Naive thymus-derived CD4-positive, alpha-beta T cell (primary cell): ENCODE measurements at regions not wholly inside any gene's neighbourhood (a gene's known extent, or its start where the extent isn't known, plus 50 kb on each side); places are given as distances from the start of the nearest gene placed in this dataset.

Experiments used
- ATAC-seq: fragments of 150-1000 bp; cut with Tn5 transposase; 2 replicates; pipeline ENCODE4 v1.10.0; 2021; ENCODE audit warnings: mild to moderate bottlenecking, moderate library complexity
- CTCF ChIA-PET: fragments of 350-600 bp; sonication (Branson Sonifier 250); formaldehyde crosslinking; loops from one replicate; lab custom pipeline; 2021; ENCODE audit warnings: antibody characterized with exemption; lab: Charles Lee
- POLR2A ChIA-PET: fragments of 350-600 bp; sonication (Branson Sonifier 250); formaldehyde crosslinking; loops from one replicate; lab custom pipeline; 2021; ENCODE audit warnings: antibody characterized with exemption, inconsistent platforms; lab: Charles Lee
- DNase-seq, 9 donors: peaks; one replicate each; pipeline versions ENCODE4 v3.0.0 to v3.0.0-alpha.2; 2020 to 2022; ENCODE audit warnings: mixed read lengths in 1 of 9
- H3K27ac ChIP-seq: one replicate; pipeline ENCODE4 v1.7.0; 2013; ENCODE audit warnings: mild to moderate bottlenecking, low read depth, low read length, moderate library complexity
- H3K27me3 ChIP-seq, 2 donors: one replicate each; pipeline ENCODE4 v1.7.0; 2013; ENCODE audit warnings: low read length in 2 of 2, mild to moderate bottlenecking in 2 of 2, moderate library complexity in 2 of 2; ENCODE audit not compliant: control insufficient read depth in 2 of 2, insufficient read depth in 2 of 2
- H3K36me3 ChIP-seq, 3 experiments: 1 replicate in 2 of 3; 2 replicates in 1 of 3; pipeline ENCODE4 v1.7.0; 2013; ENCODE audit warnings: low read length in 3 of 3, mild to moderate bottlenecking in 3 of 3, moderate library complexity in 1 of 3; ENCODE audit not compliant: insufficient read depth in 3 of 3, control insufficient read depth in 2 of 3
- H3K4me1 ChIP-seq, 2 donors: one replicate each; pipeline ENCODE4 v1.7.0; 2013; ENCODE audit warnings: low read length in 2 of 2, mild to moderate bottlenecking in 2 of 2, moderate library complexity in 1 of 2; ENCODE audit not compliant: control insufficient read depth in 2 of 2, insufficient read depth in 2 of 2
- H3K4me3 ChIP-seq: 2 replicates; pipeline ENCODE4 v1.7.0; 2013; ENCODE audit warnings: mild to moderate bottlenecking, low read length
- H3K9me3 ChIP-seq, 3 experiments: 1 replicate in 2 of 3; 2 replicates in 1 of 3; pipeline ENCODE4 v1.7.0; 2013; ENCODE audit warnings: low read length in 3 of 3; ENCODE audit not compliant: control insufficient read depth in 2 of 3
- H3K27ac Mint-ChIP-seq, 9 donors: one replicate each; pipeline ENCODE4 v1.8.0; 2020 to 2022; ENCODE audit warnings: mixed read lengths in 9 of 9, mild to moderate bottlenecking in 8 of 9, moderate library complexity in 5 of 9, inconsistent platforms in 2 of 9
- H3K27me3 Mint-ChIP-seq, 5 donors: one replicate each; pipeline ENCODE4 v1.8.0; 2021 to 2022; ENCODE audit warnings: mixed read lengths in 5 of 5, mild to moderate bottlenecking in 1 of 5
- H3K36me3 Mint-ChIP-seq, 5 donors: one replicate each; pipeline ENCODE4 v1.8.0; 2020 to 2022; ENCODE audit warnings: mixed read lengths in 5 of 5, mild to moderate bottlenecking in 3 of 5, inconsistent platforms in 1 of 5
- H3K4me1 Mint-ChIP-seq, 7 donors: one replicate each; pipeline ENCODE4 v1.8.0; 2020 to 2022; ENCODE audit warnings: mixed read lengths in 7 of 7, mild to moderate bottlenecking in 3 of 7, inconsistent platforms in 1 of 7
- H3K4me3 Mint-ChIP-seq, 10 donors: one replicate each; pipeline ENCODE4 v1.8.0; 2020 to 2022; ENCODE audit warnings: mild to moderate bottlenecking in 10 of 10, mixed read lengths in 10 of 10, moderate library complexity in 6 of 10, inconsistent platforms in 2 of 10
- H3K9me3 Mint-ChIP-seq, 11 donors: one replicate each; pipeline ENCODE4 v1.8.0; 2020 to 2022; ENCODE audit warnings: mixed read lengths in 11 of 11, mild to moderate bottlenecking in 4 of 11, inconsistent platforms in 1 of 11, moderate library complexity in 1 of 11
- intact Hi-C, 2 donors: fragments of 100-400 bp; cut with micrococcal nuclease; formaldehyde crosslinking; loops; one replicate each; pipeline ENCODE4 v1.15.1; 2023

DNA sequence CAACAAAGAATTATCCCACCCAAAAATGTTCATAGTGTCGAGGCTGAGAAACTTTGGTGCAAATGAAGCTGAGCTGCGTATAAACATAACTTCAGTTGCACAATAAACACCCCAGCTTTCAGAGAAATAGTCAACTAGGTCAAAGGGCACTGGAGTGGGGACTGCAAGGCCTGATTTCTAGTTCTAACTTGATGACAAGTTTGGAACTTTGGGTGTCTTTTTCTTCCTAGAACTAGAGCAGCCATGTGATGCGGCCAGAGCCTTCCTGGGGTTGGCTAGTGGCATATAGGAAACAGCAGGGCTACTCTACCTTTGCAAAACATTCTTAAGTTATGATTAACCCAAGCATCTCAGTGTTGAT is 298.4 kb upstream of the AMIGO2 start:
- peak overlapping the region in 6 of 9 donors; percentile 6 to 81 (median 53) for H3K27ac Mint-ChIP-seq
- no peaks in the 10 kb centered on the region for H3K27me3 Mint-ChIP-seq
- CTCF ChIA-PET: interaction anchor here (0.6 kb wide), 1 partner anchor 66 kb away, joined by 6 read pairs; no protein-coding TSS in a partner anchor
- H3K27ac ChIP-seq: no peak overlapping the region
- peaks cover 0 to 7% of the 10 kb centered on the region in 2 donors for H3K4me1 ChIP-seq
- H3K9me3 Mint-ChIP-seq: peaks cover 2 to 42% (median 19%) of the 10 kb centered on the region in 11 donors
- H3K9me3 ChIP-seq: no peaks in the 10 kb centered on the region
- ATAC-seq (no peak), DNase-seq (no peak)
- no peaks in the 10 kb centered on the region for H3K36me3 ChIP-seq
- no peak overlapping the region for H3K4me3 ChIP-seq
- intact Hi-C loops: loop anchor here in 1 of 2 donors (2.0 kb wide), 1 partner anchor 15 kb away; no protein-coding TSS in a partner anchor
- peak overlapping the region in 3 of 10 donors; percentile 5 to 14 (median 8) for H3K4me3 Mint-ChIP-seq
- peaks cover 21 to 57% (median 38%) of the 10 kb centered on the region in 7 donors for H3K4me1 Mint-ChIP-seq
- POLR2A ChIA-PET: interaction anchor here (1.2 to 2.9 kb wide), 4 partner anchors 9 to 18 kb away, joined by 3 to 10 read pairs (median 4); no protein-coding TSS in a partner anchor
- peaks cover 0 to 37% (median 14%) of the 10 kb centered on the region in 5 donors for H3K36me3 Mint-ChIP-seq
- no peaks in the 10 kb centered on the region for H3K27me3 ChIP-seq

DNA sequence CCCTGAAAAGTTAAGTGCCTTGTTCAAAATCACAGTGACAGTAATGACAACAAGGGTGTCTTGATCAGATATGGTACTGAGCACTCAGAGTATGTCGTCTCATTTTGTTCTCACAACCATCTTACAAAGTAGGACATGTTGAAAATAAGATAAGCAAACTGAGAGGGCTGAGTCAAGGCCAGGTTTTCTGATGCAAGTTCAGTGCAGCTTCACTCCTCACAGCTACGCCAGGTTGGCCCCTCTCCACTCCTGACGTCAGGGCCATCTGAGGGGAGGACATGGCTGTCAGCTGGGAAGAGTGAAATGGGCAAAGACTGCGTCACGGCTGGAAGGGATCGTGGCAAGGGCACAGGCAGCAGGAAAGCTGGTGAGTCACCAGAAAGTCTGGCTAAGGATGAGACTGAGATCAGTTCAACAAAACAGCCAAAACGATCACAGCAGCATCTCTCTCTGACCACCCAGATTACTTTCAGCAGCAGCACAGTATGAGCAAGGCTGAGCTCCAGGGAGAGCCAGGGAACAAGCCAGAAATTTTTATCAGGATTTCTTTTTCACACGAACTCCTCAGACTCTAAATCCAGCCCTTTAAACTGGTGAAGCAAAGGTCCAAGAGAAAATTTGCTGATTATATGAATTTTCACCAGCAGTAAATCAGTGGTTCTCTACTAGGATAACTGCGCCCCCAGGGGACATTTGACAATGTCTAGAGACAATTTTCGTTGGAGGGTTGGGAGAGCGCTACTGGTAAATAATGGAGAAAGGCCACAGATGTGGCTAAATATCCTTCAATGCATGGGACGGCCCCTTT is 297.9 kb upstream of the AMIGO2 start:
- no peaks in the 10 kb centered on the region for H3K27me3 ChIP-seq
- no peaks in the 10 kb centered on the region for H3K9me3 ChIP-seq
- Mint-ChIP-seq H3K4me3 (peak overlapping the region in 3 of 10 donors; percentile 4 to 28 (median 8)), H3K27me3 (no peaks in the 10 kb centered on the region), H3K9me3 (peaks cover 2 to 43% (median 16%) of the 10 kb centered on the region in 11 donors), H3K4me1 (peaks cover 16 to 57% (median 38%) of the 10 kb centered on the region in 7 donors), H3K36me3 (peaks cover 0 to 39% (median 14%) of the 10 kb centered on the region in 5 donors), H3K27ac (peak overlapping the region in 6 of 9 donors; percentile 24 to 81 (median 58))
- ChIA-PET POLR2A (interaction anchor here (1.2 to 1.6 kb wide), 3 partner anchors 9 to 17 kb away, joined by 3 to 4 read pairs (median 4); no protein-coding TSS in a partner anchor), CTCF (no interaction called here)
- no peak overlapping the region for H3K4me3 ChIP-seq
- H3K36me3 ChIP-seq: no peaks in the 10 kb centered on the region
- ATAC-seq (no peak), DNase-seq (no peak)
- H3K27ac ChIP-seq: no peak overlapping the region
- H3K4me1 ChIP-seq: peaks cover 1 to 7% of the 10 kb centered on the region in 2 donors
- intact Hi-C loops: loop anchor here in 1 of 2 donors (2.0 kb wide), 1 partner anchor 15 kb away; no protein-coding TSS in a partner anchor

DNA sequence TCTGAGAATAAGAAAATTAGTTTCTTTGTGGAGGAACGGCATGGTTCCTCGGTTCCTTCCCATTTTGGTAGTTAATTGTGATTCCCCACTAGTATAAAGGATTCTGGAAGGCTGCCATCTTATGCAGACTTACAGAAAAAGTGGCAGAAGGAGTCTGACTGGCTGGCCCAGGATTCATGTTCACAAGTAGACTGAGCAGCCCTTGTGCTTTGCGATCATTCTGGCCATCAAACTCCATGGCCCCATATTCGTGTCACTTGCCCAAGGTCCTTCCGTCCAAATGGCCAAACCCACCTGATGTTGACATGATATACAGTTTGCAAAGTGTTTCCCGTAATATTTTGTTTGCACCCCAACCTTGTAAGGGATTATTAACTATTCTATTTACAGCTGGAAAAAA is 297.2 kb upstream of the AMIGO2 start:
- H3K9me3 ChIP-seq: no peaks in the 10 kb centered on the region
- Mint-ChIP-seq H3K36me3 (peaks cover 0 to 41% (median 10%) of the 10 kb centered on the region in 5 donors), H3K4me1 (peaks cover 13 to 57% (median 37%) of the 10 kb centered on the region in 7 donors), H3K27me3 (no peaks in the 10 kb centered on the region), H3K9me3 (peaks cover 2 to 38% (median 12%) of the 10 kb centered on the region in 11 donors), H3K4me3 (no peak overlapping the region), H3K27ac (no peak overlapping the region)
- ATAC-seq (no peak), DNase-seq (no peak)
- ChIA-PET POLR2A (interaction anchor here (1.2 to 1.6 kb wide), 3 partner anchors 10 to 16 kb away, joined by 3 to 4 read pairs (median 4); no protein-coding TSS in a partner anchor), CTCF (no interaction called here)
- H3K4me1 ChIP-seq: peaks cover 7 to 8% of the 10 kb centered on the region in 2 donors
- H3K4me3 ChIP-seq: no peak overlapping the region
- no peak overlapping the region for H3K27ac ChIP-seq
- no peaks in the 10 kb centered on the region for H3K27me3 ChIP-seq
- no peaks in the 10 kb centered on the region for H3K36me3 ChIP-seq
- intact Hi-C loops: no loop called here

DNA sequence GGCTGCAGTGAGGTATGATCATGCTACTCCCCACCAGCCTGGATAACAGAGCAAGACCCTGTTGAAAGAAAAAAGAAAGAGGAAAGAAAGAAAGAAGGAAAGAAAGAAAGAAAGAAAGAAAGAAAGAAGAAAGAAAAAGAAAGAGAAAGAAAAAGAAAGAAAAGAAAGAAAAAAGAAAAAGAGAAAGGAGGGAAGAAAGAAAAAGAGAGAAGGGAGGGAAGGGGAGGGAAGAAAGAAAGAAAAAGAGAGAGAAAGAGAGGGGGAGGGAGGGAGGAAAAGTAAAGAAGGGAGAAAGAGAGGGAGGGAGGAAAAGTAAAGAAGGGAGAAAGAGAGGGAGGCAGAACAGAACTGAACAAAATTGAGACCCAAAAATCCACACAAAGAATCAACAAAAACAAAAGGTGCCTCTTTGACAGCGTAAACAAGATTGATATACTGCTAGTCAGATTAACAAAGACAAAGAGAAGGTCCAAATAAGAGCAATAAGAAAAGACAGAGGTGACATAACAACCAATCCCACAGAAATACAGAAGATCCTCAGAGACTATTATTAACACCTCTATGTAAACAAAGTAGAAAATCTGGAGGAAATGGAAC is 293.9 kb upstream of the AMIGO2 start:
- POLR2A ChIA-PET: no interaction called here
- Mint-ChIP-seq H3K9me3 (peaks cover 3 to 33% (median 10%) of the 10 kb centered on the region in 11 donors), H3K27ac (peak overlapping the region in 1 of 9 donors; percentile 80), H3K36me3 (peaks cover 0 to 43% (median 5%) of the 10 kb centered on the region in 5 donors), H3K4me1 (peaks cover 10 to 52% (median 28%) of the 10 kb centered on the region in 7 donors), H3K4me3 (no peak overlapping the region), H3K27me3 (no peaks in the 10 kb centered on the region)
- no peak overlapping the region for H3K27ac ChIP-seq
- CTCF ChIA-PET: no interaction called here
- H3K9me3 ChIP-seq: peaks cover 0 to 2% (median 0%) of the 10 kb centered on the region in 3 experiments
- H3K4me3 ChIP-seq: no peak overlapping the region
- DNase-seq (no peak), ATAC-seq (no peak)
- H3K4me1 ChIP-seq: peaks cover 0 to 9% of the 10 kb centered on the region in 2 donors
- intact Hi-C loops: loop anchor here in 1 of 2 donors (1.0 kb wide), 1 partner anchor 8 kb away; no protein-coding TSS in a partner anchor
- H3K36me3 ChIP-seq: no peaks in the 10 kb centered on the region
- H3K27me3 ChIP-seq: no peaks in the 10 kb centered on the region

DNA sequence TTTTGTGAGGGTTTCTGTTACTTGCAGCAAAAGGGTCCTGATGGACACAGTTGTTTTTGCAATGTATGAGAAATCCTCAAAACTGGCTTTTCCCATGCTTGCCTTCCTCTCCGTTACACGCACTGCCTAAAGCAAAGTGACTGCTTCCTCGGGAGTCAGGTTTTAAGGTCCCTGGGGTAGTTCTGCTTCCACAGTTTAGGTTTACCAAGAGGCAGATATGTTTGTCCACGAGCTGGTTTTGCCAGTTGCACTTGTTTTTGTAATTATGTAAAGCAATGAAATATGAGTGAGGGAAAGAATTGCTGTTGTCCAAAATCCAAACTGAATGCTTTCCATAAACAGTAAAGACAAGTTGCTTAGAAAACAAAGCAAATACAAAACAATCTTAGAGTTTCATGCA is 290.7 kb upstream of the AMIGO2 start:
- DNase-seq (no peak), ATAC-seq (no peak)
- intact Hi-C loops: no loop called here
- H3K4me3 Mint-ChIP-seq: no peak overlapping the region
- peaks cover 3 to 23% (median 10%) of the 10 kb centered on the region in 11 donors for H3K9me3 Mint-ChIP-seq
- POLR2A ChIA-PET: interaction anchor here (0.9 to 1.8 kb wide), 5 partner anchors 9 to 155 kb away, joined by 3 to 8 read pairs (median 4); no protein-coding TSS in a partner anchor
- H3K4me3 ChIP-seq: no peak overlapping the region
- peak overlapping the region in 1 of 9 donors; percentile 1 for H3K27ac Mint-ChIP-seq
- peaks cover 12 to 40% (median 15%) of the 10 kb centered on the region in 7 donors for H3K4me1 Mint-ChIP-seq
- no peak overlapping the region for H3K27ac ChIP-seq
- peaks cover 0 to 12% (median 0%) of the 10 kb centered on the region in 3 experiments for H3K9me3 ChIP-seq
- peaks cover 0 to 39% (median 5%) of the 10 kb centered on the region in 5 donors for H3K36me3 Mint-ChIP-seq
- no peaks in the 10 kb centered on the region for H3K27me3 Mint-ChIP-seq
- CTCF ChIA-PET: interaction anchor here (1.6 kb wide), 1 partner anchor 154 kb away, joined by 7 read pairs; no protein-coding TSS in a partner anchor
- no peaks in the 10 kb centered on the region for H3K36me3 ChIP-seq
- H3K27me3 ChIP-seq: no peaks in the 10 kb centered on the region
- H3K4me1 ChIP-seq: peaks cover 23 to 25% of the 10 kb centered on the region in 2 donors

DNA sequence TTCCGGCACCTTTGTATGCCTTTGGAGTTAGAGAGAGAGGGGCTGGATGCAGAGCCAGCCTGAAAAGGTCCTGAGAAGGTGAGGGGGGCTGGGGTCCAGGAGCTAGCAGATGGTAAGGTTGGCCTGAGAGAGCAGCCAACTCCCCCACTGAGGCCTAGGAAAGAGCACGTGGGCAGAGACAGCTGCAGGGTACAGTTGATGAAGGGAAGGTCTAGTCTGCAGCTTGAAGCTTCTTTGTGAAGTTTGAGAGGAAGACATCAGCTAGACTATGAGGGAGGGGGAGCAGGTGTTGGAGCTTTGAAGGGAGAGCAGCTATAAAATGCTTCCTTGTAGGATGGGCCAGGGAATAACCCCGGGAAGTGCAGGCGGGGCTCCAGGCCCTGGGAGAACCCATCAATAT is 289.3 kb upstream of the AMIGO2 start:
- H3K36me3 ChIP-seq: no peaks in the 10 kb centered on the region
- no peak overlapping the region for H3K27ac Mint-ChIP-seq
- H3K27ac ChIP-seq: no peak overlapping the region
- peaks cover 28 to 38% of the 10 kb centered on the region in 2 donors for H3K4me1 ChIP-seq
- H3K4me1 Mint-ChIP-seq: peaks cover 1 to 31% (median 15%) of the 10 kb centered on the region in 7 donors
- ChIA-PET POLR2A (interaction anchor here (0.5 to 1.8 kb wide), 10 partner anchors 8 to 775 kb away, joined by 3 to 8 read pairs (median 4); no protein-coding TSS in a partner anchor), CTCF (interaction anchor here (0.5 to 1.6 kb wide), 2 partner anchors 18 to 153 kb away, joined by 3 to 7 read pairs; no protein-coding TSS in a partner anchor)
- DNase-seq (no peak), ATAC-seq (no peak)
- no peaks in the 10 kb centered on the region for H3K27me3 ChIP-seq
- peaks cover 0 to 12% (median 0%) of the 10 kb centered on the region in 3 experiments for H3K9me3 ChIP-seq
- H3K9me3 Mint-ChIP-seq: peaks cover 0 to 10% (median 4%) of the 10 kb centered on the region in 11 donors
- intact Hi-C loops: loop anchor here in 1 of 2 donors (10.0 kb wide), 2 partner anchors 446 to 1644 kb away; partner anchors contain the start of genes ARID2 and HDAC7
- peaks cover 0 to 27% (median 1%) of the 10 kb centered on the region in 5 donors for H3K36me3 Mint-ChIP-seq
- no peak overlapping the region for H3K4me3 ChIP-seq
- H3K27me3 Mint-ChIP-seq: no peaks in the 10 kb centered on the region
- H3K4me3 Mint-ChIP-seq: no peak overlapping the region
